ENCODE measurements at regions not wholly inside any gene's neighbourhood (a gene's known extent, or its start where the extent isn't known, plus 50 kb on each side); places are given as distances from the start of the nearest gene placed in this dataset.

DNA sequence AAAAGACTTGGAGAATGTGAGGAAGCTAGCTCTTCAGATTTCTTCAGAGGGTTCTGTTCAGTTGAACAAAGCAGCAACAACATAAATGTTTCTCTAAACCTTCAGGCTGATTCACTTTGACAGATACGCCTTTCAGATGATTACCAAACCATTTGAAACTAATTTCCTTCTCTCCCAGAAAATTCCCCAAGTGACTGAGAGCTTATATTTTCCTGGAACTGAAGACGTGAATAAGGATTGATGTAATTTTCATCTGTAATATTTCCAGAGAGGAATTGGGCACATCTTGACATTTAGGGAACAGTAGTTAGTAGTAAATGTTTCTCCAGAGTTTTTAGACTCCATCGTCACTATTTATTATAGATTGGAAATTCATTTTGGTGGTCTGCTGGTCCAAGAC, 108.6 kb upstream of the AADACL2 start:
- TF ChIP-seq, protein P1, sequence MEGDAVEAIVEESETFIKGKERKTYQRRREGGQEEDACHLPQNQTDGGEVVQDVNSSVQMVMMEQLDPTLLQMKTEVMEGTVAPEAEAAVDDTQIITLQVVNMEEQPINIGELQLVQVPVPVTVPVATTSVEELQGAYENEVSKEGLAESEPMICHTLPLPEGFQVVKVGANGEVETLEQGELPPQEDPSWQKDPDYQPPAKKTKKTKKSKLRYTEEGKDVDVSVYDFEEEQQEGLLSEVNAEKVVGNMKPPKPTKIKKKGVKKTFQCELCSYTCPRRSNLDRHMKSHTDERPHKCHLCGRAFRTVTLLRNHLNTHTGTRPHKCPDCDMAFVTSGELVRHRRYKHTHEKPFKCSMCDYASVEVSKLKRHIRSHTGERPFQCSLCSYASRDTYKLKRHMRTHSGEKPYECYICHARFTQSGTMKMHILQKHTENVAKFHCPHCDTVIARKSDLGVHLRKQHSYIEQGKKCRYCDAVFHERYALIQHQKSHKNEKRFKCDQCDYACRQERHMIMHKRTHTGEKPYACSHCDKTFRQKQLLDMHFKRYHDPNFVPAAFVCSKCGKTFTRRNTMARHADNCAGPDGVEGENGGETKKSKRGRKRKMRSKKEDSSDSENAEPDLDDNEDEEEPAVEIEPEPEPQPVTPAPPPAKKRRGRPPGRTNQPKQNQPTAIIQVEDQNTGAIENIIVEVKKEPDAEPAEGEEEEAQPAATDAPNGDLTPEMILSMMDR (optimal IDR thresholded peaks at IDR 0.05 in 1 of 3, IDR thresholded peaks at IDR 0.05 in 1 of 3, conservative IDR thresholded peaks at IDR 0.05 in 1 of 3; ENCODE audit: extremely low read depth in 1 of 3, insufficient read depth in 2 of 3, low read length in 3 of 3), result no peak
- no peak for TF ChIP-seq EZH2 (IDR thresholded peaks at IDR 0.05; ENCODE audit: low read length)
